D721Med (cell line): ENCODE measurements at regions not wholly inside any gene's neighbourhood (a gene's known extent, or its start where the extent isn't known, plus 50 kb on each side); places are given as distances from the start of the nearest gene placed in this dataset.

Experiments
- DNase-seq: peaks from one replicate; pipeline ENCODE4 v3.0.0; 2011; ENCODE audit warnings: low spot score; ENCODE audit not compliant: insufficient read length
- FAIRE-seq: peaks from 2 replicates; lab custom pipeline; 2011; peaks lifted over from hg19 to GRCh38; lab: Jason Lieb, UNC
- CTCF ChIP-seq: IDR thresholded peaks from 2 replicates; pipeline ENCODE4 v1.5.1; 2012; ENCODE audit warnings: mild to moderate bottlenecking, control low read depth; ENCODE audit not compliant: insufficient read depth; ENCODE audit errors: missing control alignments

GRCh38 chr3:84136425-84136824, 822.4 kb upstream of the CADM2 start:
- FAIRE-seq (no peak), DNase-seq (no peak)
- TF ChIP-seq CTCF, result peak; percentile 15

DNA sequence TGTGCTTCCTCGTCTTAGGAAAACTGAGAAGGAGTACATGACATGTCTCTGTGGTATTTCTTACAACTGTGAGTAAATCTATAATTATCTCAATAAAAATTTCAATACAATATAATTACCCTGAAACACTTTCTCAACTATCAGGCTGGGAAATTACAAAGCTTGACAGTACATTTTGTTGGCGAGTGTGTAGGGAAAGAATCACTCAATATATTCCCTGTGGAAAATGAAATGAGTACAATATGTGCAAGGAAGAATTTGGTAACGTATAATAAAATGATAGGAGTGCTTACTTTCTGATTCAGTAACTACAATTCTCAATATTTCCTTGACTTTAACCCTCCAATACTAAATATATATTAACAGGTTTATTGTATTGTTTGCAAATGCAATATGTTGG, 818.2 kb upstream of the CADM2 start:
- TF ChIP-seq CTCF, result no peak
- FAIRE-seq, result no peak
- no peak for DNase-seq

- TF ChIP-seq CTCF, result no peak
- no peak for FAIRE-seq
- DNase-seq, result no peak
Observed at GRCh38 chr3:84141571-84141970, 817.2 kb upstream of the CADM2 start.

DNA sequence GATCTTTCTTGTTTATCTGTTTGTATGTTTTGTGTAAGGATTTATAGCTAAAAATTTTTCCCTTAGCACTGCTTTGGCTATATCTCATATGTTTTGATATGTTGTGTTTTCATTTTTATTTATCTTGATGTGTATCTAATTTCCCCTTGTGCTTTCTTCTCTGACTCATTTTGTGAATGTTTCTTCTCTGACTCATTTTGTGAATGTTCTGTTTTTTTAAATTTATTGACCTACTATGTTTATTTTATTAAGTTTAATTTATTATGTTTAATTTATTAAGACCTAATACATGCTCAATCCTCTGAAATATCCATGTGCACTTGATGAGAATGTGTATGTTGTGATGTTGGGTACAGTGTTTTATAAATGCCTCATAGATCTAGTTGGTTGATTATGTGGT, 793.5 kb upstream of the CADM2 start:
- TF ChIP-seq CTCF, result no peak
- DNase-seq (no peak), FAIRE-seq (no peak)

DNA sequence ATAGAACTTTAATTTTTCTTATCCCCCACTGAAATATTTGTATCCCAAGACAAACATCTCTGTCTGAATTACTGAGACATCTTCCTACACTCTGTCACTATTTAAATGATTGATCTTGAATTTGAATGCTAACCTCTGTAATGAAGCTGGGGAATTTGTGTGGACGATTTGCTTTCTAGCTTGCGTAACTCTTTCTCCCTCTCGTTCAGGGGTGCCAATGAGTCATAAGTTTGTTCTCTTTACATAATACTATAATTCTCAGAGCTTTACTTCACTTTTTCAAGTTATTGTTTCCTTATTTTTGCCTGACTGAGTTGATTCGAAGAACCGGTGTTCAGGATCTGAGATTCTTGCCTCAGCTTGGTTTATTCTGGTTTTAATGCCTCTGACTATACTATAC, 783.3 kb upstream of the CADM2 start:
- no peak for TF ChIP-seq CTCF
- no peak for DNase-seq
- no peak for FAIRE-seq

DNA sequence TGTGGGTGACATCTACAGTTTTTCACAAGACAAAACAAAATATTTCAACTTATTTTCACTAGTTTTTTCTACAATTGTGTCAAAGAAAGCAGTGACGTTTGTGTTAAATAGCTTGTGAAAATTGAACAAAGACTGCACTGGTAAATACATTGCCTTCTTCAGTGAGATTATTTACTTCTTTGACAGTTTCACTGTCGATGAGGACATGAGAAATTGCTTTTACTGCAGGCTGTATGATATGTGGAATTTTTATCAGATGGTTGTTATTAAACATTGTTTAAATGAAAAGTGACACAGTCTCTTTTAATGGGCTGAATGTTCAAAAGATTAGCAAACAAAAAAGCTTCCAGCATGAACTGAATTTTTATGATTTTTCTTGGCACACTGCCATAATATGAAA, 773.9 kb upstream of the CADM2 start:
- no peak for TF ChIP-seq CTCF
- no peak for DNase-seq
- FAIRE-seq, result peak; percentile 6

GRCh38 chr3:84194029-84194428, 764.8 kb upstream of the CADM2 start:
- no peak for DNase-seq
- no peak for TF ChIP-seq CTCF
- no peak for FAIRE-seq
